H1 (cell line): ENCODE measurements at regions not wholly inside any gene's neighbourhood (a gene's known extent, or its start where the extent isn't known, plus 50 kb on each side); places are given as distances from the start of the nearest gene placed in this dataset.

ENCODE experiments used
- CTCF ChIA-PET: fragments of 300-600 bp; sonication (Branson Sonifier 250); formaldehyde crosslinking; loops from one replicate; lab custom pipeline; 2021; ENCODE audit not compliant: partially characterized antibody; lab: Charles Lee
- POLR2A ChIA-PET: fragments of 300-600 bp; sonication (Branson Sonifier 250); formaldehyde crosslinking; loops from one replicate; lab custom pipeline; 2021; ENCODE audit warnings: inconsistent platforms; ENCODE audit not compliant: partially characterized antibody; lab: Charles Lee
- DNase-seq, 2 experiments: peaks; one replicate each; pipeline versions ENCODE4 v3.0.0 to v3.0.0-alpha.2; 2010 to 2022; ENCODE audit warnings: low spot score in 2 of 2, low read depth in 1 of 2, mixed read lengths in 1 of 2
- FAIRE-seq: peaks from 2 replicates; lab custom pipeline; 2011; peaks lifted over from hg19 to GRCh38; lab: Jason Lieb, UNC
- H2AFZ ChIP-seq: 2 replicates; pipeline ENCODE4 v1.8.1; 2012; ENCODE audit warnings: low read length, inconsistent platforms
- H2AK5ac ChIP-seq: 2 replicates; pipeline ENCODE4 v1.6.1; 2013; ENCODE audit warnings: low read depth, low read length
- H2BK120ac ChIP-seq: replicated peaks from 2 replicates; pipeline ENCODE3; 2013; ENCODE audit warnings: low read depth, low read length, inconsistent platforms
- H2BK12ac ChIP-seq: 2 replicates; pipeline ENCODE4 v1.6.1; 2013; ENCODE audit warnings: low read depth, low read length
- H2BK15ac ChIP-seq: 2 replicates; pipeline ENCODE4 v1.6.1; 2013; ENCODE audit warnings: low read length
- H2BK20ac ChIP-seq: 2 replicates; pipeline ENCODE4 v1.6.1; 2013; ENCODE audit warnings: low read length
- H2BK5ac ChIP-seq: 2 replicates; pipeline ENCODE4 v1.6.1; 2013; ENCODE audit warnings: low read depth, low read length
- H3K14ac ChIP-seq: 2 replicates; pipeline ENCODE4 v1.6.1; 2013; ENCODE audit warnings: inconsistent platforms; ENCODE audit not compliant: insufficient read length
- H3K18ac ChIP-seq: 2 replicates; pipeline ENCODE4 v1.6.1; 2013; ENCODE audit warnings: low read length; ENCODE audit errors: extremely low read depth
- H3K23ac ChIP-seq: 2 replicates; pipeline ENCODE4 v1.6.1; 2013; ENCODE audit warnings: inconsistent platforms; ENCODE audit not compliant: insufficient read length
- H3K23me2 ChIP-seq: 2 replicates; pipeline ENCODE4 v1.6.1; 2013; ENCODE audit warnings: low read depth, low read length
- H3K27ac ChIP-seq: 2 replicates; pipeline ENCODE4 v1.6.1; 2011; ENCODE audit warnings: low read depth, low read length, inconsistent platforms
- H3K27me3 ChIP-seq, 4 experiments: replicated peaks in 1 of 4; 1 replicate in 1 of 4; 2 replicates in 3 of 4; pipeline versions ENCODE4 v1.6.1 to v1.8.1; 2011 to 2013; ENCODE audit warnings: low read length in 3 of 4, mild to moderate bottlenecking in 3 of 4, inconsistent platforms in 2 of 4, mixed read lengths in 2 of 4, moderate library complexity in 1 of 4; ENCODE audit not compliant: control insufficient read depth in 3 of 4, insufficient read depth in 3 of 4; ENCODE audit errors: extremely low read depth in 1 of 4
- H3K36me3 ChIP-seq, 4 experiments: 2 replicates each; pipeline versions ENCODE4 v1.6.1 to v1.8.1; 2011 to 2013; ENCODE audit warnings: mild to moderate bottlenecking in 4 of 4, low read length in 3 of 4, moderate library complexity in 2 of 4, control low read depth in 1 of 4, inconsistent platforms in 1 of 4; ENCODE audit not compliant: insufficient read depth in 4 of 4, control insufficient read depth in 2 of 4
- H3K4ac ChIP-seq: replicated peaks from 2 replicates; pipeline ENCODE3; 2013; ENCODE audit warnings: low read length, low read depth, mixed read lengths, inconsistent platforms; ENCODE audit not compliant: insufficient read length
- H3K4me1 ChIP-seq, 4 experiments: replicated peaks in 1 of 4; 1 replicate in 1 of 4; 2 replicates in 3 of 4; pipeline versions ENCODE4 v1.6.1 to v1.8.1; 2011 to 2013; ENCODE audit warnings: low read length in 3 of 4, inconsistent platforms in 2 of 4, mixed read lengths in 1 of 4; ENCODE audit not compliant: insufficient read depth in 4 of 4, control insufficient read depth in 3 of 4
- H3K4me2 ChIP-seq, 2 experiments: 2 replicates each; pipeline versions ENCODE4 v1.6.1 to v1.8.1; 2011 to 2013; ENCODE audit warnings: low read depth in 2 of 2, low read length in 2 of 2, control low read depth in 1 of 2, inconsistent platforms in 1 of 2, mild to moderate bottlenecking in 1 of 2; ENCODE audit not compliant: insufficient read depth in 1 of 2
- H3K4me3 ChIP-seq, 4 experiments: fragments of 200-600, 300-600 bp in 1 of 4; sonication (generic), shearing (Covaris generic), sonication (Bioruptor Twin) in 1 of 4; 2 replicates each; pipeline versions ENCODE4 v1.5.1 to v1.8.1; 2011 to 2016; ENCODE audit warnings: low read length in 4 of 4, low read depth in 3 of 4, control low read depth in 2 of 4, inconsistent platforms in 2 of 4, mild to moderate bottlenecking in 2 of 4, mixed read lengths in 1 of 4, moderate library complexity in 1 of 4; ENCODE audit not compliant: insufficient read depth in 2 of 4; ENCODE audit errors: extremely low read depth in 1 of 4
- H3K56ac ChIP-seq: replicated peaks from 2 replicates; pipeline ENCODE3; 2013; ENCODE audit warnings: low read depth, mild to moderate bottlenecking, mixed read lengths, low read length, inconsistent platforms; ENCODE audit not compliant: insufficient read length
- H3K79me1 ChIP-seq: 2 replicates; pipeline ENCODE4 v1.6.1; 2013; ENCODE audit warnings: low read depth, low read length, control low read depth
- H3K79me2 ChIP-seq, 2 experiments: 2 replicates each; pipeline versions ENCODE4 v1.6.1 to v1.8.1; 2012 to 2013; ENCODE audit warnings: low read length in 2 of 2, mild to moderate bottlenecking in 2 of 2, inconsistent platforms in 1 of 2; ENCODE audit not compliant: insufficient read depth in 2 of 2, control insufficient read depth in 1 of 2
- H3K9ac ChIP-seq, 4 experiments: replicated peaks in 1 of 4; 1 replicate in 1 of 4; 2 replicates in 3 of 4; pipeline versions ENCODE4 v1.6.1 to v1.8.1; 2011 to 2013; ENCODE audit warnings: low read depth in 3 of 4, low read length in 3 of 4, control low read depth in 2 of 4, mild to moderate bottlenecking in 2 of 4, moderate library complexity in 2 of 4, inconsistent platforms in 1 of 4; ENCODE audit errors: extremely low read depth in 1 of 4
- H3K9me3 ChIP-seq, 2 experiments: 2 replicates each; pipeline versions ENCODE4 v1.6.1 to v1.8.1; 2012 to 2013; ENCODE audit warnings: mild to moderate bottlenecking in 2 of 2, moderate library complexity in 2 of 2, control low read depth in 1 of 2, inconsistent platforms in 1 of 2, low read depth in 1 of 2, low read length in 1 of 2, mixed read lengths in 1 of 2; ENCODE audit not compliant: insufficient read depth in 2 of 2
- H4K20me1 ChIP-seq, 2 experiments: replicated peaks in 1 of 2; 2 replicates each; pipeline versions ENCODE3 to v1.8.1; 2011 to 2013; ENCODE audit warnings: inconsistent platforms in 2 of 2, low read length in 2 of 2, mild to moderate bottlenecking in 1 of 2; ENCODE audit not compliant: insufficient read depth in 2 of 2, control insufficient read depth in 1 of 2
- H4K5ac ChIP-seq: 2 replicates; pipeline ENCODE4 v1.6.1; 2013; ENCODE audit warnings: low read length, low read depth, mixed read lengths, inconsistent platforms; ENCODE audit not compliant: insufficient read length
- H4K8ac ChIP-seq: 2 replicates; pipeline ENCODE4 v1.8.0; 2013; ENCODE audit warnings: mild to moderate bottlenecking, moderate library complexity, low read length, inconsistent platforms; ENCODE audit not compliant: insufficient read depth; ENCODE audit errors: extremely low read depth
- H4K91ac ChIP-seq: replicated peaks from 2 replicates; pipeline ENCODE3; 2013; ENCODE audit warnings: low read length, mixed read lengths, inconsistent platforms; ENCODE audit not compliant: insufficient read length
- ASH2L ChIP-seq: fragments of 200-600, 300-600 bp; sonication (generic); IDR thresholded peaks from one replicate; pipeline ENCODE4 v1.7.1; 2017; ENCODE audit warnings: low read length
- ATF3 ChIP-seq: IDR thresholded peaks from 2 replicates; pipeline ENCODE4 v1.6.1; 2011; ENCODE audit warnings: low read depth, mild to moderate bottlenecking, low read length; ENCODE audit not compliant: insufficient read depth
- BACH1 ChIP-seq: IDR thresholded peaks from 2 replicates; pipeline ENCODE4 v1.6.1; 2012; ENCODE audit warnings: low read length, improper control_type of control experiment
- HDAC6 ChIP-seq: IDR thresholded peaks from one replicate; pipeline ENCODE4 v1.7.1; 2012; ENCODE audit warnings: low read depth, mild to moderate bottlenecking, inconsistent platforms, low read length, moderate library complexity
- JUND ChIP-seq: IDR thresholded peaks from 2 replicates; pipeline ENCODE4 v1.6.1; 2011; ENCODE audit warnings: mild to moderate bottlenecking, improper control_type of control experiment, low read length
- KDM1A ChIP-seq: fragments of 200-600, 300-600 bp; sonication (generic); IDR thresholded peaks from 2 replicates; pipeline ENCODE4 v1.7.1; 2016; ENCODE audit warnings: mild to moderate bottlenecking, low read length, borderline replicate concordance
- KDM4A ChIP-seq: IDR thresholded peaks from one replicate; pipeline ENCODE4 v1.7.1; 2012; ENCODE audit warnings: low read depth, mild to moderate bottlenecking, moderate library complexity, low read length, inconsistent platforms; ENCODE audit not compliant: severe bottlenecking
- MAFK ChIP-seq: IDR thresholded peaks from 2 replicates; pipeline ENCODE4 v1.6.1; 2012; ENCODE audit warnings: low read depth, mild to moderate bottlenecking, improper control_type of control experiment, low read length
- POU5F1 ChIP-seq: IDR thresholded peaks from 2 replicates; pipeline ENCODE4 v1.6.1; 2011; ENCODE audit warnings: low read depth, mild to moderate bottlenecking, low read length, moderate library complexity
- RBBP5 ChIP-seq: IDR thresholded peaks from 2 replicates; pipeline ENCODE4 v1.7.1; 2012; ENCODE audit warnings: low read depth, mild to moderate bottlenecking, inconsistent platforms, low read length, moderate library complexity, borderline replicate concordance
- RFX5 ChIP-seq: IDR thresholded peaks from 2 replicates; pipeline ENCODE4 v1.6.1; 2011; ENCODE audit warnings: low read depth, low read length, improper control_type of control experiment, borderline replicate concordance
- SUZ12 ChIP-seq: fragments of 200-600 bp; sonication (generic); IDR thresholded peaks from 2 replicates; pipeline ENCODE4 v1.6.1; 2012; ENCODE audit warnings: mild to moderate bottlenecking, inconsistent platforms, low read length, moderate library complexity, mixed read lengths
- TBP ChIP-seq: IDR thresholded peaks from 2 replicates; pipeline ENCODE4 v1.6.1; 2011; ENCODE audit warnings: low read depth, low read length, improper control_type of control experiment
- TCF12 ChIP-seq: IDR thresholded peaks from 2 replicates; pipeline ENCODE4 v1.6.1; 2011; ENCODE audit warnings: low read depth, mild to moderate bottlenecking, low read length
- WGBS, 2 experiments: shearing (Covaris generic) in 1 of 2; methylation state at CpG; one replicate each; pipeline versions ENCODE4 v1.1.6 to v1.1.7; 2013 to 2015; ENCODE audit warnings: low lambda C conversion rate in 2 of 2, mixed read lengths in 2 of 2, inconsistent platforms in 1 of 2, low coverage in 1 of 2, missing lambda C conversion rate in 1 of 2; ENCODE audit not compliant: insufficient replicate concordance in 2 of 2, insufficient coverage in 1 of 2, insufficient read length in 1 of 2; ENCODE audit errors: extremely low coverage in 1 of 2, missing lambda C conversion rate in 1 of 2; 5-methylcytosine and 5-hydroxymethylcytosine counted together

GRCh38 chr13:50358231-50359040 is 343.2 kb downstream of the KCNRG start:
- H3K27ac ChIP-seq, result no peak overlapping the region; the same call in 1 of the 2 replicates
- no peak overlapping the region for H2BK5ac ChIP-seq
- H3K14ac ChIP-seq, result no peak overlapping the region
- no peak overlapping the region for H4K5ac ChIP-seq
- no peaks in the 10 kb centered on the region for H3K79me1 ChIP-seq
- H3K4me1 ChIP-seq, result no peaks in the 10 kb centered on the region
- no peak overlapping the region for H2AFZ ChIP-seq
- no peak overlapping the region for H3K4ac ChIP-seq
- FAIRE-seq (no peak), DNase-seq (no peak)
- H3K79me2 ChIP-seq, result no peaks in the 10 kb centered on the region
- H2BK20ac ChIP-seq, result no peak overlapping the region
- no peak overlapping the region for H2BK12ac ChIP-seq
- no peaks in the 10 kb centered on the region for H4K20me1 ChIP-seq
- ChIA-PET CTCF (interaction anchor here (0.6 kb wide), 2 partner anchors 19 to 288 kb away, joined by 3 read pairs; no protein-coding TSS in a partner anchor), POLR2A (no interaction called here)
- WGBS, 2 experiments, result 95% methylated on average over 1 of the region's 1 CpG; no CpG with 5 or more reads in 1 of the 2 experiments
- H3K4me3 ChIP-seq, result no peak overlapping the region
- no peak overlapping the region for H3K56ac ChIP-seq
- H4K91ac ChIP-seq, result no peak overlapping the region
- H3K4me2 ChIP-seq, result no peak overlapping the region
- no peak overlapping the region for H3K9ac ChIP-seq
- H3K27me3 ChIP-seq, result no peaks in the 10 kb centered on the region
- no peak overlapping the region for H4K8ac ChIP-seq
- H3K23me2 ChIP-seq, result no peaks in the 10 kb centered on the region
- no peak overlapping the region for H3K18ac ChIP-seq
- no peaks in the 10 kb centered on the region for H3K36me3 ChIP-seq
- no peak overlapping the region for H2BK15ac ChIP-seq
- H2BK120ac ChIP-seq, result no peak overlapping the region
- no peaks in the 10 kb centered on the region for H3K9me3 ChIP-seq
- no peak overlapping the region for H2AK5ac ChIP-seq
- H3K23ac ChIP-seq, result no peak overlapping the region
- TF ChIP-seq MAFK (no peak), HDAC6 (no peak), TCF12 (no peak), SUZ12 (no peak), KDM4A (no peak), BACH1 (no peak), ASH2L (no peak), POU5F1 (no peak), RFX5 (no peak), JUND (no peak), KDM1A (no peak), RBBP5 (no peak), TBP (no peak), ATF3 (no peak)
